GM19043 (cell line): ENCODE measurements at regions not wholly inside any gene's neighbourhood (a gene's known extent, or its start where the extent isn't known, plus 50 kb on each side); places are given as distances from the start of the nearest gene placed in this dataset.
"Not testable (repeated sequence)": the region's sequence is repeated elsewhere in the genome, so short reads cannot be mapped to it uniquely, and the experiment has no call there.

Experiments used
- ATAC-seq: cut with Tn5 transposase; IDR thresholded peaks from one replicate; pipeline ENCODE4 v1.9.1; 2021; ENCODE audit warnings: low read depth; ENCODE audit not compliant: unreplicated experiment

DNA sequence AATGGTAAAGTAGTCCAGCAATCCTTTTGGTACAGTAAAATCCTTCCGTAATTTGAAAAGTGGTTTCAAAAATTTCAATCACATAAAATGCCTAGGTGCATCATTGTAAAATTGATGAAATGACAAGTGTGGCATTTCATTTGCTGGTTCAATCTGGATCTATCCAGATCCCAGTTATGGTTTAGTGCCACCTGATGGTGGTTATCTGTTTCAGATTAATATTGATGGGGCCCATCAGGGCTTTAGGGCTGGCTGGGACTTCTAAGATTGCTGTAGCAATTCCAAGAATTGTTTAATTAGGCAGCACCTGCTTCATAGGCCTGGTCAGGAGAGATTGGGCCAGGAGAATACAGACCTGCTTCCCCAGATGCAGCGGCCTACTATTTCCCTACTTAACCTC is 55.5 kb upstream of the PIK3C3 start:
- ATAC-seq = no peak

DNA sequence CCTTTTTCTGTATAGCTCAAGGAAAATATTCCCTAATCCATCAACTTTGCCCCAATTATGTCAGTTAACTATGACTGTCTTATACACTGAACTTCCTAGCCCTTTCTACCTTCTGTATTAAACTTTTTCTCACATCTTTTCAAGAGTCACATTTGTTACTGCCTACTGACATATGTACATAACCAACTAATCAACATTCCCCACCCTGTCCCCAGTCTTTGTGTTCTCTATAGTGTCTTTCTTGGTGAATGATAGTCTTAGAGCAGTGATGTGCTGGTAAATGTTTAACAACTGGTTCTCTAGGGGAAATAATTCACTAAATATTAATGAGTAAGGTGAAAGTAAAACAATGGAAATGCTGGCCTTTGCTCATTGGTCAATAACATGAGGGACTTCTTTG is 61.6 kb upstream of the PIK3C3 start:
- no peak for ATAC-seq

DNA sequence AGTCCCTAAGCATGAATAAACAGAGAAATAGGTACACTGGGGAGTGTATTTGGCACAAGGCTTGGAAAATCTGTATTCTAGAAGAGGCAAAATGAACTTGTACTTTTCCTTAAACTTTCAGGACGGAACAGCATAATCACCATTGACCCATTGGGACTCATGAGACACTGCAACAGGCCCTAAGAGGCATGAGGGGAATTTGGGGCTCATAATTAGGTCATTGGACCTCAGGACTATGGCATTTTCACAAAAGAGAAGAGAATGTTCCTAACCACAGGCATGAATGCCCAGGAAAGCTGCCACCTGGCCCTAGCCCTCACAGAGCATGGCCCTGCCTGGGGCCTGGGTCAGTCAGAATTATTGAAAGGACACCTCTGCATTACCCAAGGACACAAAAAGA is 67.9 kb upstream of the PIK3C3 start:
- no peak for ATAC-seq

GRCh38 chr18:41886126-41886807 is 68.8 kb upstream of the PIK3C3 start:
- no peak for ATAC-seq

GRCh38 chr18:41881285-41881684 is 73.7 kb upstream of the PIK3C3 start:
- no peak for ATAC-seq

GRCh38 chr18:41879256-41879655 is 75.8 kb upstream of the PIK3C3 start:
- ATAC-seq = no peak

DNA sequence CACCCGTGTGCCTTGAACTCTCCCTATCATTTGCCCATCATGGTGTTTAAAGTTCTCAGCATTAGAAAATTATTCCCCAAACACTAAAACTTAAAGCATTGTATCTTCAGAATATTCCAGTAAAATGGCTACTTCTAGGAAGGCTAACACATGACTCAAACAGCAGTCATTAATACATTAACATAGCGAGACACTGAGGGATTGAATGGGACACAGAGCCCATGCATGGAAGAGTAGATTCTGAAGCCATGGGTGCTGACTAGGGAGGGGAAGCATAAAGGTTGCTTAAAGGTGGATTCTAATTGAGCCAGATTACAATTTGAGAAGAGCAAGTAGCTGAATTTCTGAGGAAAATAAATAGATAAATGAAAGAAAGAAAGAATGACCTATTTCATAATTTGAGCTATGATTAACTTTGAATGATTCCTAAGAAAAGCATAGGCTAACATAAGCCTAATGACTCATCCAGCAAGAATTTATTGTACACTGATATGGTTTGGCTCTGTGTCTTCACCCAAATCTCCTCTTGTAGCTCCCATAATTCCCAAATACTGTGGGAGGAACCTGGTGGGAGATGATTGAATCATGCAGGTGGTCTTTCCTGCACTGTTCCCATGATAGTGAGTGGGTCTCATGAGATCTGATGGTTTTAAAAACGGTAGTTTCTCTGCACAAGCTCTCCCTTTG is 79.8 kb upstream of the PIK3C3 start:
- no peak for ATAC-seq

DNA sequence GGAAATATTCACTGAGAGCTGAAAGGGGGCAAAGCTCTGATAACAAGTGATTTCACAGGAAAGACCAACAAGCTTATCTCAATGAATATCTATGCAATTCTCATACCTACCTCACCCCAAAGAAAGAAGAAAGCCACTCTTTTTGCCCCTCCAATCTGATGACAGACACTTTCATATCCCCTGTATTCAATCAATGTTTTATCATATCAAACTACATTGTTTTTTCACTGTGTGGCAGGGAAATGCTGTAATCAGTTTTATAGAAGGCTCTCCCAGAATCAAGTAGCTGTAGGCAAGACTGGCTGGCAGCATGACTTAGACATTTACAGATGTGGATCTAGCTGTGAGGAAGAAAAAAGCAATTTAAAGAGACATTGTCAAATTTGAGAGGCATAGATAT is 81.3 kb upstream of the PIK3C3 start:
- no peak for ATAC-seq

DNA sequence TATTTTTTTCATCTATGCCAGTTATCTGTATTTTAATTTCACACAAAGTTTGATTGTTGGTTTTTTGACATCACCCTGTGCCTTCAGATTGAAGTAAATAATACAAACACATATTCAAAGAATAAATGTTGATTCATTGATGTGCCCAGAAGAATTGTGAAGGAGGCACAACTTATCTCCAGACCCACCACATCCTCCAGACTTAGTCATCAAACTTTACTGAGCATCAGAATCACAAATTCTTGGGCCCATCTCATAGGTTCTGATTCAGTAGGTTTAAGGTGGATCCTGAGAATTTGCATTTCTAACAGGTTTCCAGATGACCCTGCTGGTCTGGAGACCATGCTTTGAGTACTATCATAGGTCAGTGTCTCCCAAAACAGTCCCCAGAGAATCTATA is 82.8 kb upstream of the PIK3C3 start:
- ATAC-seq = no peak

DNA sequence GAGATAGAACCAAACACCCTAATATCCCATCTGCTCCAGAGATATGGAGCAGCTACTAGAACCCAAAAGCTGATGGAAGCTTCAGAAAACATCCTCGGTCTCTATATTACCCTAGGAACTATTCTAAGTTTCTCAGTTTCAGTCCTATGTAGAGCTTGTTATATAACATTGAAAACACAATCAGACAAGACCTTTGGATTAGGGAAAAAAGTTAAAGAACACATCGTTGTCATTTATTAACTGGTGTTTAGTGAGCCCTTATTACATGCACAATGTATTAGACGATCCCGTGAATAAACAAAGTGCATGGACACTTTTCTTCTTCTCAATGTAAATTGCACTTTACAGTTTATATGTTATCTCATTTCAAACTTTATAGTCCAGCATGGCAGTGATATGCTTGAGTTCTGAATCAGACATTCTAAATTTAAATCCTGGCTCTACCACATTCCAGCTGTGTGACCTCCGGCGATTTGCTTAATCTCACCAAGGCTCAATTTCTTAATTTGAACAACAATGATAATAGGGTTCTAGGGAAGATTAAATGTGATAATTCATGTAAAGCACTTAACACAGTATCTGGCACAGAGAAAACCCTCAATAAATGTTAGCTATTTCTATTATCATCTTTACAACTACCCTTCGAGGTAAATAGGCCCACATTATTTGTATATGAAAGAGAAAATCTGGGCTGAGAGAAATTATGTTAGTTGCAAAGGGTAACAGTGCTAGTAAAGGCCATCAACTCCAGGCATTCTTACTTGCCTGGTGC is 83.6 kb upstream of the PIK3C3 start:
- no peak for ATAC-seq

DNA sequence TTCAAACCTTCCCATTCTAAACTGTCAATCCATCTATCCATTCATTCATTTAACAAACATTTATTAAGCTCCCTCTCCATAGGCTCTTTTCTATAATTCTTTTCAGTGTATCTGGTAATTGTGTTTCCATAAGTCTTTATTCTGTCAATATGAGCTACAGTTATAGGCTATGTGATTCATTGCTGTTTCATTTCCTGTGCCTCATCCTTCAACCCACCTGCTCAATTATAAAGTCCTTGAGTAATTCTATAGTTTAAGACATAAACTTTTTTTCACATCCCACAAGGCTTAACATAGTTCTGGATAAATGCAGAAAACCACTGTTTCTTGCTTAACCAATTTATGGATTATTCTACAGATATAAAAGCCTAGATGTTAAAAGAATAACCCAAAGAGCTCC is 84.2 kb upstream of the PIK3C3 start:
- ATAC-seq = no peak

- ATAC-seq = no peak
These were observed 84.8 kb upstream of the PIK3C3 start for GRCh38 chr18:41870191-41870590.

GRCh38 chr18:41865796-41866195 is 89.2 kb upstream of the PIK3C3 start:
- ATAC-seq = not testable (repeated sequence)

DNA sequence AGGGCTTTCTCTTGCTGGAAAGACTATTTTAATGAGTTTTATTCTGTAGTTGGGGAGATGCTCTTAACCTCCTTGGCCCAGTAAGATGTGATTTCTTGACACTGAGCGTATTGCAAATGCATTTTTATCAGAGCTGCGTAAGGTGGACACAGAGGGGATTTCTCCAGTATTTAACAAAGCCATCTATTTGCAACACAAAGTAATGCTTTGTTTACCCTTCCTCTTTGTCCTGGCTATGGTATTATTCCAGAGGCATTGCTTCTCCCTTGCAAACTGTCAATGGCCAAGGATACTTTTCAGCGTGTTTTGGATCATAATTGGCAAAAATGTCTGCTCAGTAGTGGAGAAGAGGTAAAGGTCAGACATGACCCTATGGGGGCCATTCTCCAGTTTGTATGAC is 90.8 kb upstream of the PIK3C3 start:
- no peak for ATAC-seq

DNA sequence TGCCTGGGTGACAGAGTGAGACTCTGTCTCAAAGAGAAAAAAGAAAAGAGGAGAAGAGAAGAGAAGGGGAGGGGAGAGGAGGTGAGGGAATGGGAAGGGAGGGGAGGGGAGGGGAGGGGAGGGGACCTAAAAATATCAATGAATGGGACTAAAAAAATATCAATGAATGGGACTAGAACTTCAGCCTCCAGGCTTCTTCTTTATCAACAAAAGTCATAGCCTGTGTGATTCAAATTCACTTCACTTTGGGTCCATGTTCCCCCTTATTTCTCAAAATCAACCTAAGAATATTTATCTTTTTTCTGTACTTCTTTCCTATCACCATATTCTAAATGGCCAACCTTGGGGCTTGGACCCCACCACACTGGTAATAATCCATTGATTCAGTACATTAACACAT is 92.1 kb upstream of the PIK3C3 start:
- ATAC-seq = no peak

GRCh38 chr18:41860987-41861386 is 94.0 kb upstream of the PIK3C3 start:
- no peak for ATAC-seq

DNA sequence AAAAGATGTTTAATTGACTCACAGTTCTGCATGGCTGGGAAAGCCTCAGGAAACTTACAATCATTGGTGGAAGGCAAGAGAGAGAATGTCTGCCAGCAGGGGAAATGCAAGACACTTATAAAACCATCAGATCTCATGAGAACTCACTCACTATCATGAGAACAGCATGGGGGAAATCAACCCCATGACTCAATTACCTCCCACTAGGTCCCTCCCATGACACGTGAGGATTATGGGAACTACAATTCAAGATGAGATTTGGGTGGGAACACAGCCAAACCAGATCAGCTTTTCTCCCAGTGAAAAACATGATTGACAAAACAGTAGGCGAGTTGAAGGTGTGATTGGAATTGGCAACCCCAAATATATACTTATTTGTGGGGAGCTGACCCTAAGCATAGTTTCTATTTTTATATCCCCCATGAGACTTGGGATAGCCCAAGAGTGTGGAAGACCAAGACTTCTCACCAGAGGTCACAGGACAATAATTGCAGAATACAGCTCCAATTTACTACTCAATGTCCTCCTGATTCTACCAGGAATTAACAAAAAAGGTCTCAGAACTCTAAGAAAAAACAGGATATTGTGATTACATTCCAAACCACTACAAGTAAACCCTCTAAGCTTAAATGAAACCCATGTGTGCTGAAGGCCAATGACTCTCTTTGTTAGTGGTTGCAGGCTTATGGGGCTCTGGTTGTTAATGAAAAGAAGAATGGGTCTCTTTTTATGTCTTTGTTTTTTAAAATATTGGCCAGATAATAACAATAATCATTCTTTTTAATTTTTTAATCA is 96.1 kb upstream of the PIK3C3 start:
- no peak for ATAC-seq

GRCh38 chr18:41853280-41853679 is 101.8 kb upstream of the PIK3C3 start:
- ATAC-seq = no peak

GRCh38 chr18:41850781-41851180 is 104.3 kb upstream of the PIK3C3 start:
- ATAC-seq = no peak

GRCh38 chr18:41849632-41850031 is 105.4 kb upstream of the PIK3C3 start:
- no peak for ATAC-seq

- ATAC-seq = no peak
These were observed 109.5 kb upstream of the PIK3C3 start for GRCh38 chr18:41845563-41845962.
